Endothelial cell of hepatic sinusoid (primary cell): ENCODE measurements at regions not wholly inside any gene's neighbourhood (a gene's known extent, or its start where the extent isn't known, plus 50 kb on each side); places are given as distances from the start of the nearest gene placed in this dataset.

Source experiments
- in situ Hi-C: cut with HindIII; loops from 2 replicates; pipeline ENCODE4 v1.10.0; 2017; ENCODE audit warnings: low sequenced_read_pairs

DNA sequence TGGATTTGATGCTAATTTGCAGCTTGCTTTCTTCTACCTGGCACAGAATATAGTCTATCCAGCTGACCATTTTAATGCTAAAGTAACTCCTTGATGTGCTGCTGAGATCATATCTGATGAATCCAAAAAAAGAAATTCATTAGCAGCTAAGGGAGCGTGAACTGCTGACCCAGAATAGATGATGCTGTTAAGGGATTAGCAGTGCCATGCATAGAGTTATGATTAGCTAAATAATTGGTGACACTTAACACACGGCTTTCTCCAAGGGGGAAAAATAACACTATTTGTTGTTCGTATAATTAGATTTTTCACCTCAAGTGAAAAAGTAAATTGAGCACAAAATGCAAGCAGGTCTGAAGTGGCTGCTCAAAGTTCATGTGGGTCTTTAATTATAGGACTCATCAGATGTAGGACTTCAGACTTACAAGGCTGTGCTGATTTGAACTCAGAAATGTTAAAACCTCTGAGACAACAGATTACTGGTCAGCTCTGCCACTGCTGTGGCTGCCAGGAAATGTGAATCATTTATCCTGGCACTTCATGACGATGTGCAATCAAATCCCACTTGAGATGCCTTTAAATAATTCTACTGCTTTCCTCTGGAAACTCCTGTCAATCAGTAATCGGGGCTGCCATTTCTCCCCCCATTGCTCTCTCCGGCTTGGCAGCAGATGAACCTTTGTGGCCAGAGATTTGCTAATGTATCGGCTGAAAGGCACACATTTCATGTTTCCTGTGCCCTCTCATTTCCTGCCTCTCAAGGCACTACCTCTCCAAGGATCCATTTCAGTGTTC is 291.6 kb upstream of the C9orf72 start:
- in situ Hi-C loops = no loop called here

DNA sequence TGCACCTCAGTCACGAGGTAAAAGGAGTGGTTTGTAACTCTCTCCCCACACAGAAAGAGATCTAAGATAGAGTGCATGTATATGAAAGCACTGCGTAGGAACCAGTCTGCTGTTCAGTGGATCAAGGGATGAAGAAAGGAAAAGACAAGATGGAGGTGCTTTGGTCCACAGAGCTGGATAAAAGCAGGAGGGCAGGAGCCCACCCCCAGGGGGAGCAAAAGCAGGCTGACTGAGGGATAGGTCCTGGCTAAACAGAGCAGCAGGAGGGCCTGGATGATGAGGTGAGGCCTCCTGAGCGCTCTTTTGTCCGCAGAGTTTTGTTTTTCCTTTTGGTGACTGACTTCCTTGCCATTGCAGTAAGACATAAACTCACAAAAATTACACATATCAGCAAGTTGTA is 293.5 kb upstream of the C9orf72 start:
- in situ Hi-C loops = no loop called here

DNA sequence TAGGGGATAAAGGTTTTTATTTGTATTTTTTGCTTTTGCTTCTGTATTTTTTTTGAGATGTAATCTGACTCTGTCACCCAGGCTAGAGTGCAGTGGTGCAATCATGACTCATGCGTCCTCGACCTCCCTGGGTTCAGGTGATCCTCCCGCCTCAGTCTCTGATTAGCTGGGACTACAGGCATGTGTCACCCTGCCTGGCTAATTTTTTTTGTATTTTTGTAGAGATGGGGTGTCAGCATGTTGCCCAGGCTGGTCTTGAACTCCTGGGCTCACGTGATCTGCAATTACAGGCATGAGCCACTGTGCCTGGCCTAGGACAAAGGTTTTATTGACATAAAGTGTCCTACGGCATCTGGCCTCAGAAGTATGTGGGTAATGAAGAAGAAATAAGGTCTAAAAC is 297.1 kb upstream of the C9orf72 start:
- in situ Hi-C loops = no loop called here

DNA sequence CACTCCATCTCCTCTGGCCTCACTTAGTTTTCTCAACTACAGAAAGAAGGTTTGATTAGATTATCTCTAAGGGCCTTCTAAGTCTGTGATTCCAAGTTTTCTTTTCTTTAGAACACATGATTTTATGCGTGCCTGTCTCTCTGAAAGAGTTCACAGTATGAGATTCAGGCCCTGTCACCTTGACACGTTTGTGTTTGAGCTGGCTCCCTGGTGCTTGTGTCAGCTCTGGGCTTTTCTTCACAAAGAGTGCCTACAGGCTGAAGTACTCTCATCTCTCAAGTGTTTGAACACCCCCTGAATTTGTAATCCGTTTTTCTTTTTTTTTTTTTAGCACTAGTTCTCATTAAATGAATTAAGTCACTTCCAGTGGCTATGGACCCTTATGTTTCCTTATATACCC is 306.9 kb upstream of the C9orf72 start:
- in situ Hi-C loops = no loop called here

GRCh38 chr9:27880635-27881034 is 307.4 kb upstream of the C9orf72 start:
- in situ Hi-C loops = no loop called here

DNA sequence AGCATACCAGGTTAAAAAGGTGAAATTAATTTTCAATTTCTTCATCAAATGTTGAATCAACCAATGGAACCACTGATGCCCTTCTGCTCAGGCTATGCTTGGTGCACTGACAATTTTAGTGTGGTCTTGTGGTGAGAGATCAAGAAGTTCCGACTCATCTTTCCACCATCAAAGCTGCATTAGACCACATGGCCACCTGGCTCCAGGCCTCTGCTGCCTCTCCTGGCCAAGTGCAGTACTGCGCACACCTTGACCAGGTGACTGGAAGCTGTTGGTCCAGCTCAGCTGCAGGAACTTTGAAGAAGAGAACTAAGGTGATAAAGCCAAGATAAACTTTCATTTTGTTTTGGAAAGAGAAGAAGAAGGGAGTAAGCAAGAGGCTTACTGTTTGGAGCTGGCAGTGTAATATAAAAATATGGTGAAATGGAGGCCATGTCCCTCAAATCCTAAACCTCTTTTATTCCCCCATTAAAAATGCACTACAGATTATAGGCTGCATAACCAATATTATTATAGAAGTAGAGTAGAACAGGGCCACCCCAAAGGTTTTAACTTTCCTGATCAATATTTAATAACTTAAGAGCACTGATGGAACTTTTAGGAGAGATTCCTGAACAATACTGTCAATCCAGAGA is 315.5 kb upstream of the C9orf72 start:
- in situ Hi-C loops = no loop called here

GRCh38 chr9:27924502-27924901 is 351.2 kb upstream of the C9orf72 start:
- in situ Hi-C loops = no loop called here

DNA sequence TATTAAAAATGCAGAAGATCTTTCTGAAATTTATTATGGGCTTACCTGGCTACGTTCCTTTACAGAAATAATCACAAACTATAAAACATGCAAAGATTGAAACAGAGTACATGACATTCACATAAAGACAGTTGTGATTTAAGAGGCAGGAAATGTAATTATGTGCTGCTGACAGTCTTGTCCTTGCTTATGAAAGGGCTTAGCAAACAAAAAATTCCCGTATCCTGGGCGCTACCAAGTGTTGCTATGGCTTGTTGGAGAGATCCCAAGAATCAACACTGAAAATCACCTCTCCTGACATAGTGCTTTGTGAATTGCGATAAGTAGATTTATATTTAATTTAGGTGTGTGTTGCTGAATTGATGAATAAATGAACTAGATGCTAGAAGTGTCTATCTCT is 352.5 kb upstream of the C9orf72 start:
- in situ Hi-C loops = no loop called here

GRCh38 chr9:27929841-27930240 is 356.6 kb upstream of the C9orf72 start:
- in situ Hi-C loops = no loop called here

- in situ Hi-C loops = no loop called here
Measured at GRCh38 chr9:27933210-27934025, 360.1 kb upstream of the C9orf72 start.

GRCh38 chr9:27934471-27934870 is 361.2 kb upstream of the C9orf72 start:
- in situ Hi-C loops = no loop called here

GRCh38 chr9:27939186-27939585 is 365.9 kb upstream of the C9orf72 start:
- in situ Hi-C loops = no loop called here

DNA sequence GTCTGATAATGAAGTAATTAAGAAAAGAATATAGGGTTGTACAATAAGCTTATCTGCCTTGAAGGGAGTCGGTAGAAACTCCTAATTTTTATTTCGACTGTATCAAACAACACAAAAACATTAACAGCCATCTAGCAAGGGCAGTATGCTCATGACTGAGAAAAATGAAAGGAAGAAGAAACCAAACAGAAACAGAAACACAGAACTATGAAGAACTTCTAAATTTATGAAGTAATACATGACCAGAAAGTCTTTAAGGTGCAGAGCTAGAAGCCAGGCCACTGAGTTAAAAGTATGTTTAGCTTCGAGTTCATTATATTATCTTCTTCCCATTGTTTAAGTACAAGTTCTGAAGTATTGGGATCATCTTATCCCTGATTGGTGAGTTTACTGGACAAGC is 367.3 kb upstream of the C9orf72 start:
- in situ Hi-C loops = no loop called here

DNA sequence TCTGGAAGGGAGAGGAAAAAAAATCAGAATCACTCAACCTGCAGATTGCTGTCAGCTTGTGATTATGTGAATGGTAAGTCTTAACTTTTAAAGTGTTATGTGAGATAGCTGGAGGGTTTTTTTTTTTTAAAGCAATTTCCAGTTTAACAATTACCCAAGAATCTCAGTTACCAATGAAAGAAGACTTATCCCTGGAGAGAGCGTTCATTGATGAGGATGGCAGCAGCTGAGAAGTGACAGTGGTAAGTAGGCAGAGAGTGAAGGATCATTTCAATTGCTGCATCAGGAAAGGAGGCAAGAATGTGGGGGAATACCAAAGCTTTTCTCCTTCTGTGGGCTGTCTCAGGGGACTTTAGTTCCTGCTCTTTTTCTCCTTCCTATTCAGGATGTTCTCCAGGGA is 370.2 kb upstream of the C9orf72 start:
- in situ Hi-C loops = no loop called here

DNA sequence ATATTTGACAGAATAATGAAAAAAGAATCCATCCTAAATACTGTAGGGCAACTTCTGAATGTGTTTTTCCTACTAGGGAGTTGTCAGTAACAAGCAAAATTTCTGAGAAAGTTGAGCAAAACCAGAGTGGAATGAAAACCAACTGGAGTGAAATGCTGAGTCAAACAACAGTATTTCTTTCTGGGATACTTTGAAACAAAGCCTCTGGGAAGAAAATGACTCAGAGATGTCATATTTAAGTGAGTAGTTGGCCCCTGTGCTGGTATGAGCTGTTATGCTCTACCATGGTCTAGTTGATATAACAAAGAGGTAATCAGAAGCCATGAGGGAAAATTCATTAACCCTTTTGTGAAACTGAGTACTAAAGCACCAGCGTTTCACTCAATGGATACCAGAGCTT is 372.1 kb upstream of the C9orf72 start:
- in situ Hi-C loops = no loop called here

DNA sequence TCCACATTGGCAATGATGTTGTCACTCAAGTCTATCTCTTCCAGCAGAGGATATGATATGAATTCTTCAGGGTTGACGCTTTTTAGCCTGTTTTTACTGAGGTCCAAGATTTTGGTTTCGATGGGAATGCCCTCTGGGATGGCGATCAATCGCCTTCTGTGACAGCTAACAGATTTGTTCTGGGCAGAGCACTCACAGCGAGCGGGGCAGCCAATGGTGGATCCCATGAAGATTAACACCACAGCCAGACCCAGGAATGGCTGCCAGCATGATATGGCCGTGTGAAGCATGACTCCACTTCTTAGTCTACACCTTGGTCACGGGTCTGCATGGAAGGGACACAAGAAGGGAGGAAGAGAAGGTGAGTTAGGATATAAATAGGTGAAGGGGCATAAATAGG is 377.1 kb upstream of the C9orf72 start:
- in situ Hi-C loops = no loop called here

DNA sequence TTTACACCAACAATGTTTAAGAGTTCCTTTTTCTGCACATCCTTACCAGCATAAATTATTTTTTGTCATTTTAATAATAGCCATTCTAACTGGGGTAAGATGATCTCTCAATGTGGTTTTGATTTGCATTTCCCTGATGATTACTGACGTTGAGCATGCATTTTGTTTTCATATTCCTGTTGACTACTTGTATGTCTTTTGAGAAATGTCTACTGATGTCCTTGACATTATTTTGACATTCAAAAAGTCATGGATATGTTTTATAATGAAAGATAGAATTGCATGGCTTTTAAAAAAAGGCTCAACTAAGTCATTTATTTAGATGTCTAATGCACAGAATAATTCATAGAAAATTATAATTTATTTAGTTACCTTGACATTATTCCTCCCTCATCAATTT is 381.6 kb upstream of the C9orf72 start:
- in situ Hi-C loops = no loop called here

DNA sequence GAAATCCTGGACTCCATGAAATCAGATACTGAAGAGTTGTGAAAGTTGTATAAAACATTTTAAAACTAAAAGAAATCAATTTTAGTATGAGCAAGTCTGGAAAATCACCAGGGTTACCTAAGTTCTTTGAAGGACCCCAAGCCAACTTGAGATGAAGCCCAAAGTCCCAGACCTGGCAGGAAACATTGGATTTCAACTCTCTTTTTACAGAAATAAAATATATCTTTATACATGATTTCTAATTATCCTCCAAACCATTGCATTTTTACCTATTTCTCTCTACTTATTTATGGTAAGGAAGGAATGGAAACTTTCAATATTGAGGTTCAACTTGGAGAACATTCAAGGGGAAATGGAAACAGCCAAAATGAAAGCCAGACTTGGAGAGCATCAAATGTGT is 390.6 kb upstream of the C9orf72 start:
- in situ Hi-C loops = no loop called here

DNA sequence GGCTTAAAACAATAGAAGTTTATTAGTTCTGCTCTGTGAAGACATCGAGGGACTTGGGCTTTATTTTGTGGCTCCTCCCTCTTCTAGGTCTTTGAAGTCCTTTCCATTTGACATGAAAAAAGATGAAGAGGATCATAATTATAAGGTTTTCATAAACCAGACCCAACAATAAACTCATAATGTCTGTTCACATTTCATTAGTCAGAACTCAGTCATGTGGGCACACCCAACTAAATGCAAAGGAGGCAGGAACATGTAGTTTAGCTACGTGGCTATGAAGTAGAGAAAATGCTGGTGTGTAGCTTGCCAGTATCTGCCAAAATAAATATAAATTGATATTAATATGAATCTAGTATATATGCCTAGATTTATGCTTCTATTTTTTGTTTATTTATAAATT is 393.9 kb upstream of the C9orf72 start:
- in situ Hi-C loops = no loop called here

DNA sequence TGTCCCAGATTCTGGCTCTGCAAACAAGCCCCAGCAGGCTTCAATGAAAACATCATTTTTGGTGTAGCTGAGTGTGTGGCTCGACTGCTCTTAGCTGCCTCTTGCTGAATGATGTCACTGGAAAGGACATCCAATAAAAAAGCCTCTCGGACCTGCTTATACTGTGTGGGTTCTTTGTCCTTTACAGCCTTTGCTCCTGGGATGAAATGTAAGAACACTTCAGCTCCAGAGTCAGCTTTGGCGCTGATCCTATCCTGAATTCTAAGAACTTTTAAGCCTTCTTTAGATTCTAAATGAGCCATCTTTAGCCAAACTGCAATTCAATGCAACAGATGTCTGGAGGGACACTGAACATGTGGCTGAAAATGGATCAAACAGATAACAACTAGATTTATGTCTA is 404.6 kb upstream of the C9orf72 start:
- in situ Hi-C loops = no loop called here

DNA sequence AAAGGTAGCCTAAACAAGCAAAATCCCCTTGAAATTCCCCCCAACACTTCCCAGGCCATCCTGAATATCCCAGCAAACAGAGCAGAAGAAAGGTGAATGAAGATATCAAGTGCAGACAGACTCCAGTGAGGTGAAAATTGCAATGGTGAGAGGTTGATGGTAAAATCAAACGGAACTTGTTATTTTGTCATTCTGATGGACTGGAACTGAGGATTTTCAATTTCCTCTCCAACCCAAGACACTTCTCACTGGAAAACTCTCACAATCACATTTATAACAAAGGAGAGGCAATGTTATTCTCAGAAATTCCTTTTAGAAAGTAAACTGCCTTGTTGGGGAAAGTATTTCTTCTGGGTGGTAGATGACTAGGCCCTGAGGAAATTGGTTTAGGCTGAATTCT is 412.4 kb upstream of the C9orf72 start:
- in situ Hi-C loops = no loop called here

- in situ Hi-C loops = no loop called here
Measured at GRCh38 chr9:27990524-27990923, 417.2 kb upstream of the C9orf72 start.
